ENCODE measurements at regions not wholly inside any gene's neighbourhood (a gene's known extent, or its start where the extent isn't known, plus 50 kb on each side); places are given as distances from the start of the nearest gene placed in this dataset.
A peak's percentile ranks its signal among the peaks of the same experiment; 100 is the strongest.
"Not testable (repeated sequence)": the region's sequence is repeated elsewhere in the genome, so short reads cannot be mapped to it uniquely, and the experiment has no call there.

GRCh38 chr4:149870008-149870407 is 54.4 kb upstream of the IQCM start:
- DNase-seq (ENCODE audit: low spot score): no peak

GRCh38 chr4:149881744-149882143 is 66.1 kb upstream of the IQCM start:
- DNase-seq (ENCODE audit: low spot score): no peak

DNA sequence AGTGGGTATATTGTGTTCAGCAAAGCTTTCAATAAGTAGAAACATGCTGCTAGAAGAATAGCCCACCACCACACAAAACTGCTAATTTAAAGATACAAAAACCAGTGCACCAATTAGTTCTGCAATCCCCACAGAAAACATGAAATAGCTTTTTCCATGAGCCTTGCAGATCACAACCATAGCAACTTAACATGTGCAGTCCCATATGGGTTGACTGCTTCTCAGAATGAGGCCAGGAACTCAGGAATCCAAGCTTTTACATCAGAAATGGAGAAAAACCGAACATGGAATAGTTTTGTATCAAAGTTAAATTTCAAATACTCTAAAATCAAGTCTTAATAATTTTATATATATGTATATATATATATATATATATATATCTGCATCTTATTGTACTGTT is 66.6 kb upstream of the IQCM start:
- no peak for DNase-seq (ENCODE audit: low spot score)

- no peak for DNase-seq (ENCODE audit: low spot score)
These were observed 68.4 kb upstream of the IQCM start for GRCh38 chr4:149884046-149884445.

DNA sequence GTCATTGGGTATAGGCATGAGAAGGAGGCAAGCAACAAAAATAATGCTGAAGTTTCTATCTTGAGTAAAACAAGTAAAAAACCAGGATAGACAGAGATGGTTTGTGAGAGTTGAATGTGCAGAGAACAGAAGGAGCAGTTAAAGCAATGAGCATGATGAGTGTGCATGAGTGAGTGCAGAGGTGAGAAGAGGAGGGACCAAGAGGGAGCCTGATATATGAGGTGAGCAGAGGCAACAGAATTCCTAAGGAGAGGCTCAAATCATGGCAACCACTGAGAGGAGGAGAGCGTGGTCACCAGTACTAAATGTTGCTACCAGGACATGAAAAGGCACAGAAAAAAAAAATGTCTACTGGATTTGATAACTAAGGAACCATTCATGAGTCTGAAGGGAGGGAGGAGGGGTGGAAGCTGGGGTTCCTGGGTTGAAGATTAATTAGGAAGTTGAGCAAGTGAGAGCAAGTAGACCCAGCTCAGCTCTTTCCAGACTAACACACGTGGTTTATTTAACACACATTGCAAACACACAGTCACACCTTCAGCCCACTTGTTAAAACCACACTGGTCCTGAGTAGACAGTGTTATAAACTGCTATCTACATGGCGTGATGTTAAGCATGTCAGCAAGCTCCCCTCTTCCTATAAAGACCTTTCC is 69.0 kb upstream of the IQCM start:
- DNase-seq (ENCODE audit: low spot score): no peak

GRCh38 chr4:149885896-149886295 is 70.3 kb upstream of the IQCM start:
- DNase-seq (ENCODE audit: low spot score): peak; percentile 7

DNA sequence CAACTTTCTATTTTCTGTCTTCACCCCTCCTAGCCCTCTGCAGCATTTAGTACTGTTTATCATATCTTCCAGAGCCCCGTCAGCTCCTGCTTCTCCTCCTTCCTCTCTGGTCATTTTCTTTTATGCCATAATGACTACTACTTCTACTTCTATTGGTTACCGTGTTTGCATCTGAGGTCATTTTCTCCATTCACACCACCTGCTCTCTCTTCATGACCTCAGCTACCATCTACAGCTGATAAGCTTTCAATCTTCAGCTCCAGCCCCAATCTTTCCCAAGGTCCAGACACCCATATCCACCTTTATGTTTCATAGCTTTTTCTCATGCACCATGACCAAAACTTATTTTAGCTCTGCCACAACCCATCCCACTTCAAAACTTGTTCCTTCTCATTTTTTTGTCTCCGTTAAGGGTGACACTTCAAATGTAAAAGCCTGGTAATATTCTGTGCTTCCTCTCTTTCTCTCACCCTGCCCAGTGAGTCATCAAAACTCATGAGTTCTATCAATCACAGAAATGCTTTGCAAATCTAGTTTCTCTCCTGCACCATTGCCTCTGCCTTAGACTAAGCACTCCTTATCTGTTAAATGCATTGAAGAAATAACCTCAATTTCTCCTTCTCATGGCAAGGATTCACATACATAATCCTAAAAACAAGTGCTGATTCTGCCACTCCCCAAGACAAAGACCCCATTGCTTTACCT is 71.3 kb upstream of the IQCM start:
- DNase-seq (ENCODE audit: low spot score): no peak

- no peak for DNase-seq (ENCODE audit: low spot score)
These were observed 74.3 kb upstream of the IQCM start for GRCh38 chr4:149889991-149890390.

GRCh38 chr4:149890531-149890930 is 74.9 kb upstream of the IQCM start:
- no peak for DNase-seq (ENCODE audit: low spot score)

DNA sequence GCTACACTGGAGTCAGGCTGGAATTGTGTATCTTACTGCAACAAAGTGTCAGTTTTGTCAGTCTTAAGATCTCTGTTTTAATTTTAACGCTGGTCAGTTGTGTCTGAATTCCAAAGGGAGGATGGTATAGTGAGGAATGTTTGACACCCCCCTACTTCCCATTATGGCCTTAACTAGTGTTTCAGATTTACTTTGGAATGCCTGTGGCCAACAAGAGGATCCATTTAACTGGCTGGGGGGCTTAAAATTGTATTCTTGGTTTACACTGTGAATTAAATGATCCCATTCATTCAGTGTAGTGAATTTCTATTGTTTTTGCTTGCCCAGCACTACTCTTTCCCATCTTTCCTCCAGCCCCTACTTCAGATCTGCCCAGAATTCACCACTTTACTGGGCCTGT is 75.8 kb upstream of the IQCM start:
- no peak for DNase-seq (ENCODE audit: low spot score)

DNA sequence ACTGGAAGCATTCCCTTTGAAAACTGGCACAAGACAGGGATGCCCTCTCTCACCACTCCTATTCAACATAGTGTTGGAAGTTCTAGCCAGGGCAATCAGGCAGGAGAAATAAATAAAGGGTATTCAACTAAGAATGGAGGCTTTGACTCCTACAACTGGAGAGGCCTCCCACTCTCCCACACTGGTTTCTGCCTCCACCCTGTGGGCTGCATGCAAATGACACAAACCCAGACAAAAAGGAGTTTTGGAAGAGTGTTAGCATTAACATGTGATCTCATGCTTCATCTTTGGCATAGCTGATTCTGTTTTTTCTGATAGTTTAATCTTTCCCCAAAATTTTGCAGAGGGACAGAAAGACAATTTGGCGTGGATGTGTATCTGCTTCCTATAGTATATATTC is 80.8 kb upstream of the IQCM start:
- peak; percentile 26 for DNase-seq (ENCODE audit: low spot score)

DNA sequence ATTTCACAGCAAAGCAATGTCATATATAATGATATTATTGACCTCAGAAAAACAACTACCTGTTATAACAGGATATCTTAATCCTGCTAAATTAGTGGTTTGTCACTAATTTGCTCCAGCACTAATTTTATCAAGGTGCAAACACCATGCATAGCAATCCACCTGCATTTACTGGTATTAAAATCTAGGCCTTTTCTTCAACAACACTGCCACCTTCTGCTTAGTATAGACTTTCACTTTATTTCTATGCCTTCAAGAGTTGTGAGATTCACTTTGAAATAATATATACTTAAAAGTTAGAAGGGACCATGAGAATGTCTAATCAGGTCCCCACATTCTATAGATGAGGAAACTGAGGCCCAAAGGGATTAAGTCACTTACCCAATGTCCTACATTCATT is 82.1 kb upstream of the IQCM start:
- no peak for DNase-seq (ENCODE audit: low spot score)

GRCh38 chr4:149901128-149901527 is 85.5 kb upstream of the IQCM start:
- DNase-seq (ENCODE audit: low spot score): no peak

DNA sequence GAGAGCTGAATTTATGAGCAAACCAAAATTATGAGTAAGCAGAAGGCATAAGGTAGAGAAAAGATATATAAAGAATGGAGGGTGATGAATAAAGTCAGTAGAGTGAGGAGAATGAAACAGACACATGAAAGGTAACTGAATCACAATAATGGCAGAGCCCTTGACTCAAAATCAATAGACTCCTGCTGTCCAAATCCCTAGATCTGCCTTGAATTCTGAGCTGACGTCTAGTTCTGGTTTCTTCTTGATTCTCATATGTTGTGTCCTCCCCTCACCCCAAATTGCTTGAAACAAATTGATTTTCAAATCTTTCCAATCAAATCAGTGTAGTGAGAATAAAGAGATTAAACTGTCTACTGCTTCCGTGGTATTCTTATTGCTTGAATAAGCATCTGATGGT is 86.6 kb upstream of the IQCM start:
- DNase-seq (ENCODE audit: low spot score): no peak

GRCh38 chr4:149910177-149910576 is 94.5 kb upstream of the IQCM start:
- no peak for DNase-seq (ENCODE audit: low spot score)

DNA sequence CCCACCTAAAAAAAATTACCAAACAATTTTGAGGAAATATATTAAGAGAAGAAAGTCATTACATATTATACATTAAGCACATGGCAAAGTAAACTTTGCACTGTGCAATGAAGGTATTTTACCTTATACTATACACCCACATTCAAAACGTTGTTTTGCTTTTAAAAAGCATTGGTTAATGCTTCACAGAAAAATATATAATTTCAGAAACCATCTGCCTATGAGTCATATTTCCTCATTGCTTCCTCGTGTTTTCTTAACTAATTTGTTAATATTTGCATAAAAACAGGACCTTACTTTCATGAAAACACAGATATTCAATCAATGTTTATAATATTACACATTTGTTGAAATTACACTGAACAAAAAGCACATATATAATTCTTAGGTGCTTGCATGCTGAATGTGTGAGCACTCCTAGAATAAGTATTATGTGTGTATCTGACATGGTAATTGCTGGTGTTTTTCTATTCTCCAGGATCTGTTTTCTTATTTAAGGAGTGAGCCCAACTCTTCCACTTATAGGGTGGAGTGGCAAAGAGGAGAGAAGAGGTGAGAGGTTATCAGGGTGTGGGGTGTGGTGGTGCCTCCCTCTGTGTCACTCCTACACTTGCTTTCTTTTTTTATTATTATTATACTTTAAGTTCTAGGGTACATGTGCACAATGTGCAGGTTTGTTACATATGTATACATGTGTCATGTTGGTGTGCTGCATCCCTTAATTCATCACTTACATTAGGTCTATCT is 95.1 kb upstream of the IQCM start:
- no peak for DNase-seq (ENCODE audit: low spot score)

DNA sequence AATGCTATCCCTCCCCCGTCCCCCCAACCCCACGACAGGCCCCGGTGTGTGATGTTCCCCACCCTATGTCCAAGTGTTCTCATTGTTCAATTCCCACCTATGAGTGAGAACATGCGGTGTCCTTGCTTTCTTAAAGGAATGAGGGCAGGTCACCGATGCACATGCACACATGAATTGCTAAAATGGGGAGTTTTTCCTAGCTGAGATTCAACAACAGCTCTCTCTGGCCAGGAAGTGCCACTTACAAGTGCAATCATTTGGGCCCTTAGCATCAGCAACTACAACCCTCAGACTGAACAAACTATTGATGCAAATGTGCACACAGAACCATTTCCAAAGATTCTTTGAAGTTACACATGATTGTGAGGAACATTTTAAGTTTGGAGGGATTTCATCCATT is 95.7 kb upstream of the IQCM start:
- DNase-seq (ENCODE audit: low spot score): no peak

GRCh38 chr4:149912000-149912399 is 96.4 kb upstream of the IQCM start:
- DNase-seq (ENCODE audit: low spot score): no peak

DNA sequence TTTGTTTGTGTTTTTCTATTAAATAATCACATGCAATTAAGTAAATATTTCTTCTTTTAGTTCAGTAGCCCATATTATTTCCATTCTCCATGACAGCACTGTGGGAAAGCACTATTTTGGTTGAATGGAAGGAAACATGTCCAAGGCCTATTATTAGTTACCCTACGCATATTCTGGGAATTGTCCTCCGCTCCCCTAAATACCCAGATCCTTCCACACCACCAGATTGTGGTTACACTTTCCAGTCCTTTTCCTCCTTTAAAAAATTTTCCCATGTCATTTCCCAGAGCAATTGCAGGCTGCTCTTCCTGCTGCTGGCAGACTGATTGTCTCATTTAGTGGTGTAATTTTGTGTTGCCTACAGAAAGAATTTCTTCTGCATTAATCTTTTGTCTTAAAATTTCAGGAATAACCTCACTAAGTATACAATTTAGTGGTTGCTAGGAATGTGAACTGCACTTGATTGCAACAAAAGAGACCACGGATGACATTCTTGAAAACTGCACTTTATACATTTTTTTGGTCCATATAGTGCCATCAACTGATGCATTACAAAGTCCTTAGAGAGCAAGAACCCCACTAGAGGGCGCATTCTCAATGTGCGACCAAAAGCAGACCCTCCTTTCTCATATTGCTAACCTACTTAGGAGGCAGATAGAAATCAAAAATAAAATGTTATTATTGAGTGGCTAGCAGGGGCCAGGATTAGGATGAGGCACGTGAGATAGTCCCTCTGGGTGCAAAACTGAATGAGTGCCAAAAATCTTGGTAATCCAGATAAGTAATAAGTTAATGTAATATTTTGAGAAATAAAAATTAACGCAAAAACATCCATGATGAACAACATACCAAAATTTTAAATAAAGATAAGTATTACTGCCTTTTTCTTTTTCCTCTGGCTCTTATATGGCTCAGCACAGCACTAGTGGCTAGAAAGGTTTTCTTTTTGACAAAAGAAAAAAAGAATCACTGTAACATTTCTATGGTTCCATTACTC is 98.8 kb upstream of the IQCM start:
- peak; percentile 41 for DNase-seq (ENCODE audit: low spot score)

DNA sequence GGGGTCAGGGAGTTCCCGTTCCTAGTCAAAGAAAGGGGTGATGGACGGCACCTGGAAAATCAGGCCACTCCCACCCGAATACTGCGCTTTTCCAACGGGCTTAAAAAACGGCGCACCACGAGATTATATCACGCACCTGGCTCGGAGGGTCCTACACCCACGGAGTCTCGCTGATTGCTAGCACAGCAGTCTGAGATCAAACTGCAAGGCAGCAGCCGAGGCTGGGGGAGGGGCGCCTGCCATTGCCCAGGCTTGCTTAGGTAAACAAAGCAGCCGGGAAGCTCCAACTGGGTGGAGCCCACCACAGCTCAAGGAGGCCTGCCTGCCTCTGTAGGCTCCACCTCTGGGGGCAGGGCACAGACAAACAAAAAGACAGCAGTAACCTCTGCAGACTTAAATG is 100.1 kb upstream of the IQCM start:
- DNase-seq (ENCODE audit: low spot score): not testable (repeated sequence)

- no peak for DNase-seq (ENCODE audit: low spot score)
These were observed 108.1 kb upstream of the IQCM start for GRCh38 chr4:149923736-149924135.

GRCh38 chr4:149927514-149927913 is 111.9 kb upstream of the IQCM start:
- no peak for DNase-seq (ENCODE audit: low spot score)
